Bronchial epithelial cell (primary cell): ENCODE measurements at regions not wholly inside any gene's neighbourhood (a gene's known extent, or its start where the extent isn't known, plus 50 kb on each side); places are given as distances from the start of the nearest gene placed in this dataset.

Experiments used
- DNase-seq: peaks from one replicate; pipeline ENCODE4 v3.0.0-alpha.2; 2010; ENCODE audit warnings: low read depth
- FAIRE-seq: peaks from 2 replicates; lab custom pipeline; 2011; peaks lifted over from hg19 to GRCh38; lab: Jason Lieb, UNC
- H3K27me3 ChIP-seq: 2 replicates; pipeline ENCODE4 v1.5.1; 2011; ENCODE audit warnings: low read length; ENCODE audit not compliant: control insufficient read depth, insufficient read depth
- H3K36me3 ChIP-seq: 2 replicates; pipeline ENCODE4 v1.5.1; 2011; ENCODE audit warnings: low read length; ENCODE audit not compliant: control insufficient read depth, insufficient read depth
- H3K4me3 ChIP-seq: 2 replicates; pipeline ENCODE4 v1.5.1; 2011; ENCODE audit warnings: mild to moderate bottlenecking, low read depth, low read length, control low read depth
- TF ChIP-seq, protein P1 (sequence below): IDR thresholded peaks from 2 replicates; pipeline ENCODE4 v1.5.1; 2011; ENCODE audit warnings: mild to moderate bottlenecking, moderate library complexity, low read length, control low read depth, inconsistent platforms; ENCODE audit not compliant: insufficient read depth, severe bottlenecking

GRCh38 chr2:180174580-180174979 is 167.5 kb upstream of the CWC22 start:
- H3K4me3 ChIP-seq = no peak overlapping the region
- FAIRE-seq (no peak), DNase-seq (no peak)
- no peaks in the 10 kb centered on the region for H3K36me3 ChIP-seq
- TF ChIP-seq, protein P1, sequence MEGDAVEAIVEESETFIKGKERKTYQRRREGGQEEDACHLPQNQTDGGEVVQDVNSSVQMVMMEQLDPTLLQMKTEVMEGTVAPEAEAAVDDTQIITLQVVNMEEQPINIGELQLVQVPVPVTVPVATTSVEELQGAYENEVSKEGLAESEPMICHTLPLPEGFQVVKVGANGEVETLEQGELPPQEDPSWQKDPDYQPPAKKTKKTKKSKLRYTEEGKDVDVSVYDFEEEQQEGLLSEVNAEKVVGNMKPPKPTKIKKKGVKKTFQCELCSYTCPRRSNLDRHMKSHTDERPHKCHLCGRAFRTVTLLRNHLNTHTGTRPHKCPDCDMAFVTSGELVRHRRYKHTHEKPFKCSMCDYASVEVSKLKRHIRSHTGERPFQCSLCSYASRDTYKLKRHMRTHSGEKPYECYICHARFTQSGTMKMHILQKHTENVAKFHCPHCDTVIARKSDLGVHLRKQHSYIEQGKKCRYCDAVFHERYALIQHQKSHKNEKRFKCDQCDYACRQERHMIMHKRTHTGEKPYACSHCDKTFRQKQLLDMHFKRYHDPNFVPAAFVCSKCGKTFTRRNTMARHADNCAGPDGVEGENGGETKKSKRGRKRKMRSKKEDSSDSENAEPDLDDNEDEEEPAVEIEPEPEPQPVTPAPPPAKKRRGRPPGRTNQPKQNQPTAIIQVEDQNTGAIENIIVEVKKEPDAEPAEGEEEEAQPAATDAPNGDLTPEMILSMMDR = no peak
- H3K27me3 ChIP-seq = no peaks in the 10 kb centered on the region

DNA sequence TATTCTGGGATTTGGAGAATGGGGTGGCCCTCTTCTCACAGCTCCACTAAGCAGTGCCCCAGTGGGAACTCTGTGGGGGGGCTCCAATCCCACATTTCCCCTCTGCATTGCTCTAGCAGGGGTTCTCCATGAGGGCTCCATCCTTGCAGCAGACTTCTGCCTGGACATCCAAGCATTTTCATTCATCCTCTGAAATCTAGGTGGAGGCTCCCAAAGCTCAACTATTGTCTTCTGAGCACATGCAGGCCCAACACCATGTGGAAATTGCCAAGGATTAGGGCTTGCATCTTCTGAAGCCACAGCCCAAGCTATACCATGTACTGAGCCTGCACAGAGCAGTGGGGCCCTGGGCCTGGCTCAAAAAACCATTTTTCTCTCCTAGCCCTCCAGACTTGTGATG is 162.4 kb upstream of the CWC22 start:
- TF ChIP-seq, protein P1 = no peak
- no peak overlapping the region for H3K4me3 ChIP-seq
- DNase-seq = no peak
- no peaks in the 10 kb centered on the region for H3K27me3 ChIP-seq
- FAIRE-seq = no peak
- H3K36me3 ChIP-seq = no peaks in the 10 kb centered on the region

GRCh38 chr2:180161415-180161814 is 154.3 kb upstream of the CWC22 start:
- no peaks in the 10 kb centered on the region for H3K36me3 ChIP-seq
- FAIRE-seq (no peak), DNase-seq (no peak)
- H3K27me3 ChIP-seq = no peaks in the 10 kb centered on the region
- TF ChIP-seq, protein P1 = no peak
- no peak overlapping the region for H3K4me3 ChIP-seq

DNA sequence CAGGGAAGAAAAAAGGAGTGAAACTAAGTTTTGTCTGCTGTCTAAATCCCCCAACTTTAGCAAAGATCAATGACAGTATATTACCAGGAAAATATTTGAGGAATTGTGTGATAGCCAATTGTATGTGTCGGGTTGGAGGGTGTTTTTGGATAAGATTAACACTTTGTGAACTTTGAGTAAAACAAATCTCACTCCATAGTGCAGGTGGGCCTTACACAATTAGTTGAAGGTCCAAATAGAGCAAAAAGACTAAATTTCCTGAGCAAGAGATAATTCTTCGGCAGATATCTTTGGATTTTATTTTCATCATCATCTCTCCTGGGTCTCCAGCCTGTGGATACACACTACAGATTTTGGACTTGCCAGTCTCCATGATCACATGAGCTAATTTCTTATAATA is 152.8 kb upstream of the CWC22 start:
- no peaks in the 10 kb centered on the region for H3K27me3 ChIP-seq
- TF ChIP-seq, protein P1 = no peak
- H3K36me3 ChIP-seq = no peaks in the 10 kb centered on the region
- DNase-seq (no peak), FAIRE-seq (no peak)
- no peak overlapping the region for H3K4me3 ChIP-seq

GRCh38 chr2:180158961-180159360 is 151.9 kb upstream of the CWC22 start:
- H3K36me3 ChIP-seq = no peaks in the 10 kb centered on the region
- TF ChIP-seq, protein P1 = no peak
- H3K4me3 ChIP-seq = no peak overlapping the region
- no peaks in the 10 kb centered on the region for H3K27me3 ChIP-seq
- FAIRE-seq (no peak), DNase-seq (no peak)

DNA sequence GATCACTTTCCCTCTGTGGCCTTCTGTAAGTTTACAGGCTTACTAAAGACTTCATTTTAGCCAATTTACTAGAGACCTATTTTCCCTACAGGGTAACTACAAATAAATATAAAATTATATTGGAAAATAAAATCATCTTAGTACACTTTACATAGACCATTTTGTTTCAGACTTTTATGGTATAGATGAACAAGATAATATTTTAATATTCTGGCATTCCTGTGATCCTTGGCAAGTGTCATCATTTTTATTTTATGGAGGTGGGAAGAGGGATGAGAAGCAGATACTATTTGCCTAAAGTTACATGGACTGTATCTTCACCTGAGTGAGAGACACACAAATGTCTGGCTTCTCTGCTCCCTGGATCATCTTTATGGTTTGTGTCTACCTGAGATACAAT is 149.6 kb upstream of the CWC22 start:
- Histone ChIP-seq H3K4me3 (no peak overlapping the region), H3K27me3 (no peaks in the 10 kb centered on the region), H3K36me3 (no peaks in the 10 kb centered on the region)
- DNase-seq = no peak
- no peak for FAIRE-seq
- TF ChIP-seq, protein P1 = no peak
